Glomerular endothelial cell (primary cell): ENCODE measurements at regions not wholly inside any gene's neighbourhood (a gene's known extent, or its start where the extent isn't known, plus 50 kb on each side); places are given as distances from the start of the nearest gene placed in this dataset.
"Not testable (repeated sequence)": the region's sequence is repeated elsewhere in the genome, so short reads cannot be mapped to it uniquely, and the experiment has no call there.

ENCODE experiments used
- DNase-seq: peaks from one replicate; pipeline ENCODE4 v3.0.0-alpha.2; 2011; ENCODE audit warnings: low read depth, low spot score; ENCODE audit errors: extremely low read depth

- not testable (repeated sequence) for DNase-seq
Observed at GRCh38 chr7:123264820-123265219, 65.1 kb upstream of the SLC13A1 start.

- DNase-seq: no peak
Observed at GRCh38 chr7:123260428-123260960, 60.7 kb upstream of the SLC13A1 start.

GRCh38 chr7:123259759-123260158 lies 60.0 kb upstream of the SLC13A1 start:
- no peak for DNase-seq
